CD14-positive monocyte (primary cell): ENCODE measurements at regions not wholly inside any gene's neighbourhood (a gene's known extent, or its start where the extent isn't known, plus 50 kb on each side); places are given as distances from the start of the nearest gene placed in this dataset.

Source experiments
- DNase-seq, 3 donors: peaks; one replicate each; pipeline ENCODE4 v3.0.0-alpha.2; 2011 to 2022
- H2AFZ ChIP-seq: 2 replicates; pipeline ENCODE4 v1.6.0; 2012; ENCODE audit warnings: mild to moderate bottlenecking, low read depth, low read length, inconsistent platforms; ENCODE audit not compliant: insufficient read depth, poor library complexity, severe bottlenecking
- H3K27ac ChIP-seq, 2 donors: 1 replicate in 1 of 2; 2 replicates in 1 of 2; pipeline ENCODE4 v1.5.1; 2012 to 2013; ENCODE audit warnings: low read length in 2 of 2, control low read depth in 1 of 2, inconsistent platforms in 1 of 2, low read depth in 1 of 2, mild to moderate bottlenecking in 1 of 2
- H3K27me3 ChIP-seq, 2 donors: one replicate each; pipeline versions ENCODE4 v1.6.0 to v1.6.1; 2011 to 2013; ENCODE audit warnings: low read length in 2 of 2; ENCODE audit not compliant: control insufficient read depth in 2 of 2, insufficient read depth in 2 of 2
- H3K36me3 ChIP-seq, 2 donors: replicated peaks in 1 of 2; 1 replicate in 1 of 2; 2 replicates in 1 of 2; pipeline versions ENCODE4 v1.5.1 to v1.6.1; 2012 to 2013; ENCODE audit warnings: low read length in 2 of 2, control low read depth in 1 of 2, inconsistent platforms in 1 of 2, mild to moderate bottlenecking in 1 of 2; ENCODE audit not compliant: insufficient read depth in 2 of 2, control insufficient read depth in 1 of 2
- H3K4me1 ChIP-seq, 2 donors: 1 replicate in 1 of 2; 2 replicates in 1 of 2; pipeline versions ENCODE4 v1.5.1 to v1.6.1; 2012 to 2013; ENCODE audit warnings: low read length in 2 of 2, control low read depth in 1 of 2, inconsistent platforms in 1 of 2, mild to moderate bottlenecking in 1 of 2, moderate library complexity in 1 of 2; ENCODE audit not compliant: insufficient read depth in 2 of 2, control insufficient read depth in 1 of 2
- H3K4me2 ChIP-seq: replicated peaks from 2 replicates; pipeline ENCODE3; 2012; ENCODE audit warnings: low read length, moderate library complexity, mild to moderate bottlenecking; ENCODE audit not compliant: poor library complexity, severe bottlenecking; ENCODE audit errors: extremely low read depth
- H3K4me3 ChIP-seq, 3 experiments: fragments of 200-600 bp in 1 of 3; sonication (generic) in 1 of 3; replicated peaks in 1 of 3; 1 replicate in 2 of 3; 2 replicates in 1 of 3; pipeline ENCODE4 v1.5.1; 2011 to 2013; ENCODE audit warnings: low read length in 3 of 3, mild to moderate bottlenecking in 3 of 3, control low read depth in 2 of 3, low read depth in 2 of 3, inconsistent platforms in 1 of 3, moderate library complexity in 1 of 3
- H3K79me2 ChIP-seq: 2 replicates; pipeline ENCODE4 v1.6.0; 2012; ENCODE audit warnings: mild to moderate bottlenecking, control low read depth, inconsistent platforms, low read length, moderate library complexity; ENCODE audit not compliant: insufficient read depth
- H3K9ac ChIP-seq: 2 replicates; pipeline ENCODE4 v1.6.0; 2017; ENCODE audit warnings: low read length, mild to moderate bottlenecking; ENCODE audit not compliant: insufficient read depth, poor library complexity, severe bottlenecking
- H3K9me3 ChIP-seq, 2 donors: replicated peaks in 1 of 2; 1 replicate in 1 of 2; 2 replicates in 1 of 2; pipeline versions ENCODE4 v1.5.1 to v1.6.1; 2012 to 2013; ENCODE audit warnings: low read length in 2 of 2, control low read depth in 1 of 2; ENCODE audit not compliant: control insufficient read depth in 1 of 2, insufficient read depth in 1 of 2
- H4K20me1 ChIP-seq: 2 replicates; pipeline ENCODE4 v1.6.0; 2012; ENCODE audit warnings: mild to moderate bottlenecking, low read length, control low read depth, moderate library complexity; ENCODE audit not compliant: insufficient read depth
- H3K27ac Mint-ChIP-seq, 7 donors: one replicate each; pipeline ENCODE4 v1.8.0; 2020; ENCODE audit warnings: mild to moderate bottlenecking in 7 of 7, mixed read lengths in 7 of 7, moderate library complexity in 6 of 7, inconsistent platforms in 2 of 7
- H3K27me3 Mint-ChIP-seq, 3 donors: one replicate each; pipeline ENCODE4 v1.8.0; 2021 to 2022; ENCODE audit warnings: low read depth in 3 of 3, mild to moderate bottlenecking in 3 of 3, mixed read lengths in 3 of 3, moderate library complexity in 3 of 3, inconsistent platforms in 1 of 3
- H3K36me3 Mint-ChIP-seq, 2 donors: one replicate each; pipeline ENCODE4 v1.8.0; 2020; ENCODE audit warnings: mixed read lengths in 2 of 2, inconsistent platforms in 1 of 2, mild to moderate bottlenecking in 1 of 2
- H3K4me1 Mint-ChIP-seq: one replicate; pipeline ENCODE4 v1.8.0; 2020; ENCODE audit warnings: mild to moderate bottlenecking, mixed read lengths
- H3K4me3 Mint-ChIP-seq, 2 donors: one replicate each; pipeline ENCODE4 v1.8.0; 2020; ENCODE audit warnings: mild to moderate bottlenecking in 2 of 2, mixed read lengths in 2 of 2, moderate library complexity in 1 of 2
- H3K9me3 Mint-ChIP-seq, 7 donors: one replicate each; pipeline ENCODE4 v1.8.0; 2020 to 2022; ENCODE audit warnings: mixed read lengths in 7 of 7, mild to moderate bottlenecking in 6 of 7, moderate library complexity in 6 of 7, inconsistent platforms in 2 of 7
- WGBS: methylation state at CpG from one replicate; pipeline ENCODE4 v1.1.5; 2013; ENCODE audit warnings: missing lambda C conversion rate; ENCODE audit not compliant: insufficient coverage; 5-methylcytosine and 5-hydroxymethylcytosine counted together
- intact Hi-C, 2 donors: fragments of 100-400 bp; cut with micrococcal nuclease; formaldehyde crosslinking; loops; one replicate each; pipeline versions ENCODE4 v1.15.0 to v1.15.1; 2023
- TF ChIP-seq, protein P1 (sequence below): fragments of 200-600 bp; IDR thresholded peaks from one replicate; pipeline ENCODE4 v1.8.0; 2022; ENCODE audit warnings: antibody characterized with exemption, mild to moderate bottlenecking

DNA sequence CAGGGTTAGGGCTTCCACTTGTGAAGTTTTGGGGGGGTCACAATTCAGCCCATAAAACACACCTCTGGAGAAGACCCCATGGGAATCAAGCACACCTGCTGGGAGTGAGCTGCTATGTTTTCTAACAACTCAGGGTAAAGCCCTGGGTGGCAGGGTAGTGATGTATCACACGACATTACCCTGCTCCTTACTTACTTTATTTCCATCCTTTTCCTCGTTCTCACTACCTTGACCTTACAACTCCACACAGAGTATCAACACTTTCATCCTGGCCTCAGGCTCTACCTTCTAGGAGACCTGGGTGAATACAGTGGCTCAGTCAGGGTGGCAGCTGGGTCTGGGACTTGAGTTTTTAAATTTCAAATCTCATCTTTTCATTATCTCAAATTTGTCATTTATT is 290.3 kb downstream of the CYRIA start:
- no peak overlapping the region for H3K4me3 Mint-ChIP-seq
- 100% methylated on average over 2 of the region's 2 CpGs for WGBS
- peaks cover 0 to 1% (median 0%) of the 10 kb centered on the region in 3 donors for H3K27me3 Mint-ChIP-seq
- intact Hi-C loops: no loop called here
- H3K9me3 ChIP-seq: no peaks in the 10 kb centered on the region
- H3K4me3 ChIP-seq: no peak overlapping the region
- H3K4me2 ChIP-seq: no peak overlapping the region
- H3K36me3 ChIP-seq: no peaks in the 10 kb centered on the region
- TF ChIP-seq, protein P1, sequence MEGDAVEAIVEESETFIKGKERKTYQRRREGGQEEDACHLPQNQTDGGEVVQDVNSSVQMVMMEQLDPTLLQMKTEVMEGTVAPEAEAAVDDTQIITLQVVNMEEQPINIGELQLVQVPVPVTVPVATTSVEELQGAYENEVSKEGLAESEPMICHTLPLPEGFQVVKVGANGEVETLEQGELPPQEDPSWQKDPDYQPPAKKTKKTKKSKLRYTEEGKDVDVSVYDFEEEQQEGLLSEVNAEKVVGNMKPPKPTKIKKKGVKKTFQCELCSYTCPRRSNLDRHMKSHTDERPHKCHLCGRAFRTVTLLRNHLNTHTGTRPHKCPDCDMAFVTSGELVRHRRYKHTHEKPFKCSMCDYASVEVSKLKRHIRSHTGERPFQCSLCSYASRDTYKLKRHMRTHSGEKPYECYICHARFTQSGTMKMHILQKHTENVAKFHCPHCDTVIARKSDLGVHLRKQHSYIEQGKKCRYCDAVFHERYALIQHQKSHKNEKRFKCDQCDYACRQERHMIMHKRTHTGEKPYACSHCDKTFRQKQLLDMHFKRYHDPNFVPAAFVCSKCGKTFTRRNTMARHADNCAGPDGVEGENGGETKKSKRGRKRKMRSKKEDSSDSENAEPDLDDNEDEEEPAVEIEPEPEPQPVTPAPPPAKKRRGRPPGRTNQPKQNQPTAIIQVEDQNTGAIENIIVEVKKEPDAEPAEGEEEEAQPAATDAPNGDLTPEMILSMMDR: no peak
- H3K27me3 ChIP-seq: no peaks in the 10 kb centered on the region
- no peak overlapping the region for H3K9ac ChIP-seq
- H3K27ac Mint-ChIP-seq: no peak overlapping the region
- H3K27ac ChIP-seq: no peak overlapping the region
- H4K20me1 ChIP-seq: no peaks in the 10 kb centered on the region
- no peaks in the 10 kb centered on the region for H3K36me3 Mint-ChIP-seq
- H2AFZ ChIP-seq: no peak overlapping the region
- no peaks in the 10 kb centered on the region for H3K79me2 ChIP-seq
- H3K9me3 Mint-ChIP-seq: peaks cover 0 to 16% (median 3%) of the 10 kb centered on the region in 7 donors
- no peaks in the 10 kb centered on the region for H3K4me1 ChIP-seq
- no peaks in the 10 kb centered on the region for H3K4me1 Mint-ChIP-seq
- DNase-seq: no peak

DNA sequence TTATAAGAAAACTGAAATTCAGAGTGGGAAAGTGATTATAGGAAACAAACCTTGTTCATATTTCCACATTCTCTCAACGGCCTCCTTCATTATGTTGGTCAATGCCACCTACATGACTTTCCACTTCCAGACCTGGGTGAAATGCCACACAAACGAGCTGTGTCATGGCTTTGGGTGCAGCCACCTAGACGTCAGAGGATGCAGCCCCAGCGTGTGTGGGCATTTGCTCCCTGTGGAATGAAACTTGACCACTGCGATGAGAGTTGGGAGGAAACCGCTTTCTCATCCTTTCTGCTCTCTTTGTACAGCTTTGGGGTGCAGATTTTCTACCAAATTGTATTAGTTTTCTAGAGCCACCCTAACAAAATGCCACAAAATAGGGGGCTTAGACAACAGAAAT is 291.0 kb downstream of the CYRIA start:
- no peak overlapping the region for H3K27ac Mint-ChIP-seq
- H3K4me3 Mint-ChIP-seq: no peak overlapping the region
- H3K9me3 Mint-ChIP-seq: peaks cover 0 to 16% (median 3%) of the 10 kb centered on the region in 7 donors
- WGBS: 76% methylated on average over 5 of the region's 6 CpGs
- H3K36me3 Mint-ChIP-seq: no peaks in the 10 kb centered on the region
- Histone ChIP-seq H4K20me1 (no peaks in the 10 kb centered on the region), H2AFZ (no peak overlapping the region), H3K79me2 (no peaks in the 10 kb centered on the region), H3K9ac (no peak overlapping the region), H3K4me3 (no peak overlapping the region), H3K27ac (no peak overlapping the region), H3K9me3 (no peaks in the 10 kb centered on the region), H3K27me3 (no peaks in the 10 kb centered on the region), H3K4me1 (no peaks in the 10 kb centered on the region), H3K4me2 (no peak overlapping the region), H3K36me3 (no peaks in the 10 kb centered on the region)
- no peak for DNase-seq
- intact Hi-C loops: no loop called here
- no peaks in the 10 kb centered on the region for H3K4me1 Mint-ChIP-seq
- TF ChIP-seq, protein P1: no peak
- peaks cover 0 to 1% (median 0%) of the 10 kb centered on the region in 3 donors for H3K27me3 Mint-ChIP-seq
